ENCODE measurements at regions not wholly inside any gene's neighbourhood (a gene's known extent, or its start where the extent isn't known, plus 50 kb on each side); places are given as distances from the start of the nearest gene placed in this dataset.

GRCh38 chr11:70535191-70535971, 137.1 kb downstream of the CTTN start:
- DNase-seq (ENCODE audit: low spot score): no peak

GRCh38 chr11:70536051-70536877, 137.9 kb downstream of the CTTN start:
- DNase-seq (ENCODE audit: low spot score): no peak

- DNase-seq (ENCODE audit: low spot score): no peak
Measured at GRCh38 chr11:70537576-70538571, 139.5 kb downstream of the CTTN start.

- DNase-seq (ENCODE audit: low spot score): no peak
Measured at GRCh38 chr11:70538641-70539359, 140.5 kb downstream of the CTTN start.

- no peak for DNase-seq (ENCODE audit: low spot score)
Measured at GRCh38 chr11:70539360-70540095, 141.2 kb downstream of the CTTN start.

- no peak for DNase-seq (ENCODE audit: low spot score)
Measured at GRCh38 chr11:70540196-70540595, 141.9 kb downstream of the CTTN start.

- no peak for DNase-seq (ENCODE audit: low spot score)
Measured at GRCh38 chr11:70541176-70541575, 142.8 kb downstream of the CTTN start.

- DNase-seq (ENCODE audit: low spot score): no peak
Measured at GRCh38 chr11:70541699-70542098, 143.4 kb downstream of the CTTN start.

GRCh38 chr11:70542406-70542805, 144.1 kb downstream of the CTTN start:
- no peak for DNase-seq (ENCODE audit: low spot score)

GRCh38 chr11:70542811-70543210, 144.5 kb downstream of the CTTN start:
- DNase-seq (ENCODE audit: low spot score): no peak

- no peak for DNase-seq (ENCODE audit: low spot score)
Measured at GRCh38 chr11:70543611-70544010, 145.3 kb downstream of the CTTN start.

GRCh38 chr11:70544067-70544773, 145.9 kb downstream of the CTTN start:
- no peak for DNase-seq (ENCODE audit: low spot score)

GRCh38 chr11:70544774-70545609, 146.7 kb downstream of the CTTN start:
- no peak for DNase-seq (ENCODE audit: low spot score)

GRCh38 chr11:70545610-70545912, 147.2 kb downstream of the CTTN start:
- DNase-seq (ENCODE audit: low spot score): no peak

- no peak for DNase-seq (ENCODE audit: low spot score)
Measured at GRCh38 chr11:70546191-70546940, 148.0 kb downstream of the CTTN start.

GRCh38 chr11:70547386-70547785, 149.1 kb downstream of the CTTN start:
- no peak for DNase-seq (ENCODE audit: low spot score)

GRCh38 chr11:70547821-70548670, 149.7 kb downstream of the CTTN start:
- DNase-seq (ENCODE audit: low spot score): no peak

- DNase-seq (ENCODE audit: low spot score): no peak
Measured at GRCh38 chr11:70548976-70549375, 150.6 kb downstream of the CTTN start.

Measured in germinal center (tissue), 1 donor.